ENCODE measurements at regions not wholly inside any gene's neighbourhood (a gene's known extent, or its start where the extent isn't known, plus 50 kb on each side); places are given as distances from the start of the nearest gene placed in this dataset.

GRCh38 chr1:8201331-8201861, 116.5 kb upstream of the SLC45A1 start:
- Histone ChIP-seq H3K9ac (ENCODE audit: insufficient read depth in 1 of 2, low read length in 2 of 2) (peak overlapping the region in 1 of 2 donors; percentile 40), H3K9me3 (ENCODE audit: control insufficient read depth in 4 of 4, insufficient read depth in 3 of 4, low read length in 3 of 4) (peaks cover 0 to 3% (median 0%) of the 10 kb centered on the region in 4 donors), H3K4me3 (no peak overlapping the region), H3K27ac (ENCODE audit: low read depth in 1 of 2, low read length in 1 of 2) (peak overlapping the region; percentile 54 to 92), H3K27me3 (ENCODE audit: control insufficient read depth in 3 of 3, insufficient read depth in 3 of 3, low read length in 2 of 3) (no peaks in the 10 kb centered on the region), H3K4me1 (ENCODE audit: control insufficient read depth in 5 of 5, insufficient read depth in 5 of 5, low read length in 5 of 5) (peaks cover 0 to 28% (median 18%) of the 10 kb centered on the region in 5 donors), H3K36me3 (ENCODE audit: control insufficient read depth in 4 of 4, insufficient read depth in 4 of 4, low read length in 4 of 4) (no peaks in the 10 kb centered on the region)
- no peak for TF ChIP-seq CTCF (IDR thresholded peaks at IDR 0.05; ENCODE audit: control extremely low read depth, extremely low read depth)
- DNase-seq (no peak), ATAC-seq (ENCODE audit: insufficient read depth, low FRiP score) (no peak)
- whole genome bisulfite sequencing, 2 donors, result 72 to 80% methylated on average over 10 of the region's 10 CpGs

GRCh38 chr1:8200317-8201115, 117.4 kb upstream of the SLC45A1 start:
- Histone ChIP-seq H3K9ac (ENCODE audit: insufficient read depth in 1 of 2, low read length in 2 of 2) (no peak overlapping the region), H3K9me3 (ENCODE audit: control insufficient read depth in 4 of 4, insufficient read depth in 3 of 4, low read length in 3 of 4) (peaks cover 0 to 3% (median 0%) of the 10 kb centered on the region in 4 donors), H3K27ac (ENCODE audit: low read depth in 1 of 2, low read length in 1 of 2) (peak overlapping the region in 1 of 2 donors; percentile 15), H3K27me3 (ENCODE audit: control insufficient read depth in 3 of 3, insufficient read depth in 3 of 3, low read length in 2 of 3) (no peaks in the 10 kb centered on the region), H3K4me3 (no peak overlapping the region), H3K4me1 (ENCODE audit: control insufficient read depth in 5 of 5, insufficient read depth in 5 of 5, low read length in 5 of 5) (peaks cover 0 to 28% (median 20%) of the 10 kb centered on the region in 5 donors), H3K36me3 (ENCODE audit: control insufficient read depth in 4 of 4, insufficient read depth in 4 of 4, low read length in 4 of 4) (no peaks in the 10 kb centered on the region)
- TF ChIP-seq CTCF (IDR thresholded peaks at IDR 0.05; ENCODE audit: control extremely low read depth, extremely low read depth), result no peak
- DNase-seq, result no peak
- whole genome bisulfite sequencing, 2 donors, result 93 to 95% methylated on average over 18 of the region's 18 CpGs
- no peak for ATAC-seq (ENCODE audit: insufficient read depth, low FRiP score)

GRCh38 chr1:8198522-8198921, 119.4 kb upstream of the SLC45A1 start:
- Histone ChIP-seq H3K27ac (ENCODE audit: low read depth in 1 of 2, low read length in 1 of 2) (no peak overlapping the region), H3K9me3 (ENCODE audit: control insufficient read depth in 4 of 4, insufficient read depth in 3 of 4, low read length in 3 of 4) (peaks cover 0 to 3% (median 0%) of the 10 kb centered on the region in 4 donors), H3K36me3 (ENCODE audit: control insufficient read depth in 4 of 4, insufficient read depth in 4 of 4, low read length in 4 of 4) (no peaks in the 10 kb centered on the region), H3K27me3 (ENCODE audit: control insufficient read depth in 3 of 3, insufficient read depth in 3 of 3, low read length in 2 of 3) (no peaks in the 10 kb centered on the region), H3K9ac (ENCODE audit: insufficient read depth in 1 of 2, low read length in 2 of 2) (no peak overlapping the region), H3K4me3 (no peak overlapping the region), H3K4me1 (ENCODE audit: control insufficient read depth in 5 of 5, insufficient read depth in 5 of 5, low read length in 5 of 5) (peaks cover 0 to 25% (median 20%) of the 10 kb centered on the region in 5 donors)
- DNase-seq (no peak), ATAC-seq (ENCODE audit: insufficient read depth, low FRiP score) (no peak)
- TF ChIP-seq CTCF (IDR thresholded peaks at IDR 0.05; ENCODE audit: control extremely low read depth, extremely low read depth), result no peak
- WGBS, 2 donors, result 90% methylated on average over 6 of the region's 6 CpGs
